Calu3 (cell line): ENCODE measurements at regions not wholly inside any gene's neighbourhood (a gene's known extent, or its start where the extent isn't known, plus 50 kb on each side); places are given as distances from the start of the nearest gene placed in this dataset.

ENCODE experiments used
- BruUV-seq: library from RNA; stranded (reverse); fragments of 400-500 nt; replicated peaks from 2 replicates; lab custom pipeline; 2021; lab: Mats Ljungman, UMichigan
- CTCF ChIA-PET: fragments of 300-600 bp; sonication (Branson Sonifier 250); formaldehyde crosslinking; loops from one replicate; lab custom pipeline; 2022; ENCODE audit warnings: antibody characterized with exemption; lab: Charles Lee
- DNase-seq: peaks from one replicate; pipeline ENCODE4 v3.0.0; 2022
- H3K27ac Mint-ChIP-seq: one replicate; pipeline ENCODE4 v1.8.0; 2022; ENCODE audit warnings: mixed read lengths; ENCODE audit not compliant: unreplicated experiment
- H3K27me3 Mint-ChIP-seq: one replicate; pipeline ENCODE4 v1.8.0; 2022; ENCODE audit warnings: mixed read lengths; ENCODE audit not compliant: unreplicated experiment
- H3K36me3 Mint-ChIP-seq: one replicate; pipeline ENCODE4 v1.8.0; 2022; ENCODE audit warnings: mild to moderate bottlenecking, moderate library complexity, mixed read lengths; ENCODE audit not compliant: insufficient read depth, unreplicated experiment
- H3K4me1 Mint-ChIP-seq: one replicate; pipeline ENCODE4 v1.8.0; 2022; ENCODE audit warnings: mild to moderate bottlenecking, low read depth, mixed read lengths; ENCODE audit not compliant: unreplicated experiment
- H3K4me3 Mint-ChIP-seq: one replicate; pipeline ENCODE4 v1.8.0; 2022; ENCODE audit warnings: mild to moderate bottlenecking, low read depth, moderate library complexity, mixed read lengths; ENCODE audit not compliant: unreplicated experiment
- H3K9me3 Mint-ChIP-seq: one replicate; pipeline ENCODE4 v1.8.0; 2022; ENCODE audit warnings: low read depth, mixed read lengths; ENCODE audit not compliant: unreplicated experiment
- CTCF ChIP-seq: fragments of 200-600 bp; IDR thresholded peaks from one replicate; pipeline ENCODE4 v1.8.0; 2022; ENCODE audit warnings: antibody characterized with exemption; ENCODE audit not compliant: unreplicated experiment
- intact Hi-C: fragments of 100-400 bp; cut with micrococcal nuclease; formaldehyde crosslinking; loops from one replicate; pipeline ENCODE4 v1.10.0; 2022; ENCODE audit not compliant: unreplicated experiment

GRCh38 chr5:159419576-159419975 is 89.3 kb upstream of the IL12B start:
- no peaks in the 10 kb centered on the region for H3K36me3 Mint-ChIP-seq
- DNase-seq = peak; percentile 37
- no TSS peak for BruUV-seq
- TF ChIP-seq CTCF = peak; percentile 24
- intact Hi-C loops = no loop called here
- no peak overlapping the region for H3K4me3 Mint-ChIP-seq
- CTCF ChIA-PET = no interaction called here
- no peaks in the 10 kb centered on the region for H3K4me1 Mint-ChIP-seq
- no peaks in the 10 kb centered on the region for H3K9me3 Mint-ChIP-seq
- no peaks in the 10 kb centered on the region for H3K27me3 Mint-ChIP-seq
- H3K27ac Mint-ChIP-seq = no peak overlapping the region

GRCh38 chr5:159420940-159421339 is 90.7 kb upstream of the IL12B start:
- CTCF ChIA-PET = interaction anchor here (0.9 kb wide), 1 partner anchor 12 kb away, joined by 4 read pairs; no protein-coding TSS in a partner anchor
- no peaks in the 10 kb centered on the region for H3K4me1 Mint-ChIP-seq
- BruUV-seq = no TSS peak
- intact Hi-C loops = no loop called here
- peaks cover 12% of the 10 kb centered on the region for H3K27me3 Mint-ChIP-seq
- no peak for DNase-seq
- H3K4me3 Mint-ChIP-seq = no peak overlapping the region
- no peak overlapping the region for H3K27ac Mint-ChIP-seq
- no peaks in the 10 kb centered on the region for H3K9me3 Mint-ChIP-seq
- no peaks in the 10 kb centered on the region for H3K36me3 Mint-ChIP-seq
- no peak for TF ChIP-seq CTCF

- intact Hi-C loops = no loop called here
- no peak for TF ChIP-seq CTCF
- no peak overlapping the region for H3K27ac Mint-ChIP-seq
- CTCF ChIA-PET = no interaction called here
- BruUV-seq = no TSS peak
- no peak for DNase-seq
- no peak overlapping the region for H3K4me3 Mint-ChIP-seq
- no peaks in the 10 kb centered on the region for H3K36me3 Mint-ChIP-seq
- no peaks in the 10 kb centered on the region for H3K9me3 Mint-ChIP-seq
- peaks cover 26% of the 10 kb centered on the region for H3K27me3 Mint-ChIP-seq
- H3K4me1 Mint-ChIP-seq = no peaks in the 10 kb centered on the region
These were observed 92.1 kb upstream of the IL12B start for GRCh38 chr5:159422361-159422760.

- H3K36me3 Mint-ChIP-seq = no peaks in the 10 kb centered on the region
- no peak overlapping the region for H3K4me3 Mint-ChIP-seq
- intact Hi-C loops = no loop called here
- CTCF ChIA-PET = no interaction called here
- no TSS peak for BruUV-seq
- no peaks in the 10 kb centered on the region for H3K9me3 Mint-ChIP-seq
- H3K4me1 Mint-ChIP-seq = no peaks in the 10 kb centered on the region
- no peak for TF ChIP-seq CTCF
- no peak overlapping the region for H3K27ac Mint-ChIP-seq
- DNase-seq = no peak
- peaks cover 32% of the 10 kb centered on the region for H3K27me3 Mint-ChIP-seq
These were observed 92.6 kb upstream of the IL12B start for GRCh38 chr5:159422910-159423309.
